ENCODE measurements at regions not wholly inside any gene's neighbourhood (a gene's known extent, or its start where the extent isn't known, plus 50 kb on each side); places are given as distances from the start of the nearest gene placed in this dataset.

GRCh38 chr3:99167071-99167470, 265.6 kb upstream of the DCBLD2 start:
- Mint-ChIP-seq H3K36me3 (ENCODE audit: insufficient read depth, unreplicated experiment) (no peaks in the 10 kb centered on the region), H3K9me3 (ENCODE audit: unreplicated experiment) (no peaks in the 10 kb centered on the region), H3K27ac (ENCODE audit: unreplicated experiment) (no peak overlapping the region), H3K4me1 (ENCODE audit: low read depth, unreplicated experiment) (no peaks in the 10 kb centered on the region), H3K27me3 (ENCODE audit: insufficient read depth, unreplicated experiment) (peaks cover 4% of the 10 kb centered on the region), H3K4me3 (ENCODE audit: unreplicated experiment) (no peak overlapping the region)
- ChIA-PET POLR2A (no interaction called here), CTCF (no interaction called here)
- no peak for DNase-seq
- no peaks in the 10 kb centered on the region for H3K9me3 ChIP-seq
- H3K36me3 ChIP-seq (ENCODE audit: control insufficient read depth, insufficient read depth, low read length), result no peaks in the 10 kb centered on the region
- H3K27me3 ChIP-seq (replicated peaks; ENCODE audit: control insufficient read depth, insufficient read depth, low read length), result no peaks in the 10 kb centered on the region
- intact Hi-C loops (cut with micrococcal nuclease; ENCODE audit: unreplicated experiment), result no loop called here
- H3K4me3 ChIP-seq (ENCODE audit: low read depth, low read length), result no peak overlapping the region
- TF ChIP-seq CTCF (IDR thresholded peaks at IDR 0.05; ENCODE audit: insufficient read depth in 1 of 2, low read depth in 1 of 2, low read length in 1 of 2, severe bottlenecking in 1 of 2, unreplicated experiment in 1 of 2), result no peak
- H3K4me1 ChIP-seq, result no peaks in the 10 kb centered on the region
- BruUV-seq (replicated peaks), result no TSS peak

- Mint-ChIP-seq H3K27me3 (ENCODE audit: insufficient read depth, unreplicated experiment) (peaks cover 4% of the 10 kb centered on the region), H3K9me3 (ENCODE audit: unreplicated experiment) (peaks cover 6% of the 10 kb centered on the region)
- intact Hi-C loops (cut with micrococcal nuclease; ENCODE audit: unreplicated experiment), result no loop called here
These were observed 261.8 kb upstream of the DCBLD2 start for GRCh38 chr3:99163314-99163713.

GRCh38 chr3:99159220-99159762, 257.8 kb upstream of the DCBLD2 start:
- Histone ChIP-seq H3K36me3 (ENCODE audit: control insufficient read depth, insufficient read depth, low read length) (no peaks in the 10 kb centered on the region), H3K9me3 (peaks cover 8% of the 10 kb centered on the region; the same call in 1 of the 2 replicates), H3K4me3 (ENCODE audit: low read depth, low read length) (no peak overlapping the region), H3K27me3 (replicated peaks; ENCODE audit: control insufficient read depth, insufficient read depth, low read length) (no peaks in the 10 kb centered on the region), H3K4me1 (no peaks in the 10 kb centered on the region)
- ChIA-PET POLR2A (no interaction called here), CTCF (no interaction called here)
- TF ChIP-seq CTCF (IDR thresholded peaks at IDR 0.05; ENCODE audit: insufficient read depth in 1 of 2, low read depth in 1 of 2, low read length in 1 of 2, severe bottlenecking in 1 of 2, unreplicated experiment in 1 of 2), result no peak
- Mint-ChIP-seq H3K4me1 (ENCODE audit: low read depth, unreplicated experiment) (no peaks in the 10 kb centered on the region), H3K27ac (ENCODE audit: unreplicated experiment) (no peak overlapping the region), H3K27me3 (ENCODE audit: insufficient read depth, unreplicated experiment) (no peaks in the 10 kb centered on the region), H3K36me3 (ENCODE audit: insufficient read depth, unreplicated experiment) (no peaks in the 10 kb centered on the region), H3K9me3 (ENCODE audit: unreplicated experiment) (peaks cover 19% of the 10 kb centered on the region), H3K4me3 (ENCODE audit: unreplicated experiment) (no peak overlapping the region)
- DNase-seq, result no peak
- BruUV-seq (replicated peaks), result no TSS peak
- intact Hi-C loops (cut with micrococcal nuclease; ENCODE audit: unreplicated experiment), result no loop called here

More at GRCh38 chr3:99163314-99163713, 261.8 kb upstream of the DCBLD2 start:
- BruUV-seq (replicated peaks), result no TSS peak
- POLR2A ChIA-PET, result no interaction called here
- no peak for DNase-seq
- CTCF ChIA-PET, result no interaction called here
- no peaks in the 10 kb centered on the region for H3K36me3 ChIP-seq (ENCODE audit: control insufficient read depth, insufficient read depth, low read length)
- Mint-ChIP-seq H3K4me3 (ENCODE audit: unreplicated experiment) (no peak overlapping the region), H3K27ac (ENCODE audit: unreplicated experiment) (no peak overlapping the region), H3K4me1 (ENCODE audit: low read depth, unreplicated experiment) (no peaks in the 10 kb centered on the region), H3K36me3 (ENCODE audit: insufficient read depth, unreplicated experiment) (no peaks in the 10 kb centered on the region)
- H3K27me3 ChIP-seq (replicated peaks; ENCODE audit: control insufficient read depth, insufficient read depth, low read length), result no peaks in the 10 kb centered on the region
- peaks cover 8% of the 10 kb centered on the region; the same call in 1 of the 2 replicates for H3K9me3 ChIP-seq
- H3K4me3 ChIP-seq (ENCODE audit: low read depth, low read length), result no peak overlapping the region
- TF ChIP-seq CTCF (IDR thresholded peaks at IDR 0.05; ENCODE audit: insufficient read depth in 1 of 2, low read depth in 1 of 2, low read length in 1 of 2, severe bottlenecking in 1 of 2, unreplicated experiment in 1 of 2), result no peak
- H3K4me1 ChIP-seq, result no peaks in the 10 kb centered on the region

Data from Caco-2 (cell line).